ENCODE measurements at regions not wholly inside any gene's neighbourhood (a gene's known extent, or its start where the extent isn't known, plus 50 kb on each side); places are given as distances from the start of the nearest gene placed in this dataset.

DNA sequence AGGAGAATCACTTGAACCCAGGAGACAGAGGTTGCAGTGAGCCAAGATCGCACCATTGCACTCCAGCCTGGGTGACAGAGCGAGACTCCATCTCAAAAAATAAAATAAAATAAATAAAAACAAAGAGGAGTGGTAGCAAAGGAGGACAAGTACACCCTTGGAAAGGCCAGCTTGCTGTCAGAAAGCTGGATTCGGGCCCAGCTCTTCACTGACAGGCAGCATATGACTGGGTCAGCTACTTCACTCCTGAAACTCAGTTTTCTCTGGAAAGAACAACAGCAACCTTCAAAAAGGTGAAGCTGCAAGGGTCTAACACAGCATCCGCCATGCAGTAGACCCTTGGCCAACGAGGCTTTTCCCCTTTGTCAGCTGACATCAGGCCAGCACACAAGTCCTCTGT is 156.0 kb upstream of the TIAM1 start:
- no peak for DNase-seq (ENCODE audit: low spot score)

DNA sequence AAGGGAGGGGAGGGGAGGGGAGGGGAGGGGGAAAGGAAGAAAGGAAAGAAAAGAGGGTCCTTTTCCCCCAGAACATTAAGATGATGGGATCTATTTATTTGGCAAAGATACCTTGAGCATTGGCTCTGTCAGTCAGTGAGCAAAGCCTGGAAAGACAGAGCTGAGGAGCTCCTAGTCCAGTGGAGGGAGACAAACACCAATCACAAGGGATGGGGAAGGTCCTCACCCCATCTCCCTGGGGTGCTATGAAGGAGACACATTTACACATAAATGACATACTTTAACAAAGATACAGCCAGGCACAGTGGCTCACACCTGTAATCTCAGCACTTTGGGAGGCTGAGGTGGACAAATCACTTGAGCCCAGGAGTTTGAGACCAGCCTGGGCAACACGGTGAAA is 154.9 kb upstream of the TIAM1 start:
- no peak for DNase-seq (ENCODE audit: low spot score)

DNA sequence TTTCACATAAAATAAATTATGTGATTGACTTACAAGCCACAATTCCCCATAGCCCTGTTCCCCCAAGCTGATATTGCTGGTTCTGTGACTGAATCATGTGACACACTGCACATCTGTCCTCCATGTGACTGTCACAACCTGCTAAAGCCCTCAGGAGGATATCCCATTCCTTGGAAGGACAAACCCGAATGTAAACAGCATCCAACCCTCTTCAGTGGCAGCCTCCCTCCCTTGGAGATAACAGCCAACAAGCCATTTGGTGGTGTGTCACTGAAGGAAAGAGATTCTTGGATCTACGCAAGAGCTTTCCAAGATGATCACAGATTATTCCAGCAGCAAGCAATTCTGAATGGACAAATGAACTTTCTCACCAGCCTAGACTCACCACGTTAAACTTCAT is 153.9 kb upstream of the TIAM1 start:
- no peak for DNase-seq (ENCODE audit: low spot score)

DNA sequence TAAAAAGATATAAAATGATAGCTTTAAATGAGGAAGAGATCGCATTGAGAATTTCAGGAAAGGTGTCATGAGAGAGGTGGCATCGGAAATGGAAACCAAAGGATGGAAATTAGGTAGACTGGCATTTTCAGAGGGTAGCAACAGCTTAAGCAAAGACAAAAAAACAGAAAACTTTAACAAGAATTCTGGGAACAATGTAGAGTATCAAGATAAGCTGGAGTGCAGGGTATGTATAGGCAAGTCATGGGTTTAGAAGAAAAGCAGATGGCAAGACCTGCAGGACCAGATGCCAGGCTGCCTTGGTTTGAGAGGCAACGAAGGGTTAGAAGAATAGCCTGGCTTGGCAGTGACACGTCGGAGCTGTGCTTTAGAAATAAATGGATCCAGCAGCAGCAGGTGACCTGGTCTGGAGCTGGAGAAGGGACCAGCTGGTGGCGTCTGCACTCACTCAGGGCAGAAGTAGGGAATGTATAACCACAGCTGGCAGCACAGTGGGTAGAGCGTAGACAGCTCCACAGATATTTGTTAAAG is 149.4 kb upstream of the TIAM1 start:
- DNase-seq (ENCODE audit: low spot score) = no peak

DNA sequence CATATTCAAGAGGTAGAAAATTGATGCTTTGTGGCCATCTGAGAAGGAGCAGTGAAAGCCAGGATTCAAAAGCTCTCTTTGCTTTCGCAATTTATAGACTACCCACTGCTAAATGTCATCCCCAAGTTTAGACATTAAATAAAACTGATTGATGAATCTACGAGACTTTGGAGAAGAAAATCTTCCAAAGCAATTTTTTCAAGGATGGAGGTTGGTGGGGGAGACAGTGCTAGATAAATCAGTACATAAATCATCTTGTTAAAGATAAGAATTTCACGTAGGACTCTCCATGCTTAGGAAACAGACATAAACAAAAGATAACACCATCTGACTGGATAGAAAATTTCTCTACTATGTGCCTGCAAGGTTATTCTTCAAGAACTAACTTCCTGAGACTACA is 147.6 kb upstream of the TIAM1 start:
- DNase-seq (ENCODE audit: low spot score) = no peak

DNA sequence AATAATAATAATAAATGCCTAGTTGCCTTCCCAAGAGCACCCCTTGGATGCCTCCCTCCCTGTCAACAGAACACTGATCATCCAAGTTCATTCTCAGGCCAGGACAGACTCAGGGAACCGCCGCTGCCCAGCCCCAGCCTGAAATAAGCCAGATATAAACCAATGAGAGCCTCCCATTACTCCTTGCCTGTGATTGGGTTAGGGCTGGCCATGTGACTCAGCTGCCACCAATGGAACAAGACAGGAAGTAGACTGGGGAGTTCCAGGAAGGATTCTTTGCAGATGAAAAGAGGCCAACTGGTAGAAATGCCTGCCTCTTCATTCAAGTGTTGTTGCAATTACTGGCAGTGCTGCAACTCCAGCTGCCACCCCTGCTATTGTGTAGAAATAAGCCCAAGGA is 146.4 kb upstream of the TIAM1 start:
- no peak for DNase-seq (ENCODE audit: low spot score)

DNA sequence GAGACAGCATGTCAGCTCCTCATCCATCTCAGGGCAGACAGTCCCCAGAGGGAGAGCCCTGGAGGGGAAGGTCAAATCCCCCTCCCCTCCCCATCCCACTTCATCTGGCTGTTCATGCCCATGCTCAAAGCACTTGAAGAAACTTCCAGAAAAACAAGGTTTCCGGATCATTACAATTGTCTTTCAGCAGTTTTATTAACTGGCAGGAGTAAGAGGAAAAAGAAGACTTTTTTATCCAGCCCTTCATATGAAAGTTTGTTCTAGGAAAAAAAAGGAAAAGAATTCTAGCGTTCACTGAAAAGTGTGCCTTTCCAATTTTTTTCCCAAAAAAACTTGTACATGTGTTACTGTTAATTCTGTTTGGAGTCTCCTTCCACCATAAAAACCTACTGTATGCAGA is 145.7 kb upstream of the TIAM1 start:
- no peak for DNase-seq (ENCODE audit: low spot score)

DNA sequence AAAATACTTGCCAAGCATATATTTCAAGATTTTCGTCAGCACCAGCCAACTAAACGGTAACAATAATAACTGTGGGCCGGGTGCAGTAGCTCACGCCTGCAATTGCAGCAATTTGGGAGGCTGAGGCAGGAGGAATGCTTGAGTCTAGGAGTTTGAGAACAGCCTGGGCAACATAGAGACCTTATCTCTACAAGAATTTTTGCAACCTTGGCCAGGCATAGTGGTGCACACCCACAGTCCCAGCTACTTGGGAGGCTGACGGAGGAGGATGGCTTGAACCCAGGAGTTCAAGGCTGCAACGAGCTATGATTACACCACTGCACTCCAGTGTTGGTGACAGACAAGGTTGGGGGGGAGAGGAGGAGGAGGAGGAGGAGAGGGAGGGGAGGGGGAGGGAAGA is 145.0 kb upstream of the TIAM1 start:
- DNase-seq (ENCODE audit: low spot score) = no peak

DNA sequence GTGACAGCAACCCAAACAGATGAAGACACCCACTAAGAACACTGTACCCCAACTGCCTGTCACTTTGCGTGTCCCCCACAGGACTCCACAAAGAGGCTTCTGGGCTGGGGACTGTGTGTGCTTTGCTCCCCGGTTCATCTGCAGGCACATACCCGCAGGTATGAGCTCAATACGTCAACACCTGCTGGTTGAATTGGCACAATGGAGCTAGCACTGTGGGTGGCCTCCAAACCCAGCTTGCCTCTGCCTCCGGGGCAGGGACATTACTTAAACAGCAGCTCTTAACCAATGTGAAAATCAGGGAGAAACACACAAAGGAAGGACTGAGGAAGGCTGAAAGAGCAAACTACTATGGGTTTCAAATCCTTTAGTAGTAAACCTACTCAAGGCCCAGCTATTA is 140.2 kb upstream of the TIAM1 start:
- no peak for DNase-seq (ENCODE audit: low spot score)

DNA sequence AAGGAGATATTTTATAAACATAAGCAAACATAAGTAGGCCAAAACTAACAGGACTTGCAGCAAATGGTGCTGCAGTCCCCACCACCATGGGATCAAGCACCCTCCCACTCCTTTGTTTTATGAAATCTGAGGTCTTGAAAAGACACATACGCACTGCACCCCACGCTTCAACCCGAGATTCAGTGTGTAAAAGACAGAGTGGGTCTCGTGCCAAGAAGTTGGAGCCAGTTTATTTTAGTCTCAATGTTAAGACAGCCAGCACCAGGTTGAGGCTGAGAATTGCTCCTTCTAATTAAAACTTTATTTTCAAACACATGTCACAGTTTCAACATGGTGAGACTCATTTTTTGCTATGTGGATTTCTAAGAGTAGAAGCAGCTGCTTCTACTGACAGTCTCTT is 139.1 kb upstream of the TIAM1 start:
- no peak for DNase-seq (ENCODE audit: low spot score)

DNA sequence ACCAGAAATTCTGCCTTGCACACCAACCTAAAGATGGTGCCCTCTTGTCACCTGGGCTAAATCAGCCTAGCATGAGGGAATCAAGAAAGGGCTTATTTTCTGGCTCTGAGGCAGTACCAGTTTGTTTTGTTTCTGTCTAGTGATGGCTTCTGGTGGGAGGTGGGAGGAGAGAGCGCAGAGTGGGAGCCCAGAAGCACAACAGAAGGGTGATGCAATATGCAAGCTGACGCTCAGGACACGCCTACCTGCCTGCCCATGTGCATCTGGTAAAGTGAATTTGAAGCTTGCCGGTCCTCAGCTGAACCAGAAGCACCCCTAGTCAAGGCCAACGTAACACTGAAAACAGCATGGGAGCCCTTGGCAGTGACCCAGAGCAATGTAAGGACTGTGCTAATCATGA is 138.4 kb upstream of the TIAM1 start:
- no peak for DNase-seq (ENCODE audit: low spot score)

DNA sequence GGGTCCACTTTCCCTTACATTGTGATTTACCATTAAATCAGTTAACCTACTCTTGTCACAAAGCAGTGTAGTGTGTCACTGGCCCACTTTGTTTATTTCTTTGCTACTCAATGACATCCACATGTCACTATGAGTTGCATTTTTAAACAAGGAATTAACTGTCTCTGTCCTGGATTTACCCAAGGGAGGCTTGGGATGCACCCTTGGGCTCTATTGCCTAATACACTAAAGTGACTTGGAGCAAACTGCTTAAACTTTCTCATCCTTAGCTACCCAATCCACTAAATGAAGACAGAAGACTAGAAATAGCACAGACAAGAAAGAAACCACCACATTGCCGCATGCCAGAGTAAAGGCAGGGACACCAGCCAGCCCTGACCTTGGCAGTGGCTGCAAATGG is 136.2 kb upstream of the TIAM1 start:
- DNase-seq (ENCODE audit: low spot score) = no peak

DNA sequence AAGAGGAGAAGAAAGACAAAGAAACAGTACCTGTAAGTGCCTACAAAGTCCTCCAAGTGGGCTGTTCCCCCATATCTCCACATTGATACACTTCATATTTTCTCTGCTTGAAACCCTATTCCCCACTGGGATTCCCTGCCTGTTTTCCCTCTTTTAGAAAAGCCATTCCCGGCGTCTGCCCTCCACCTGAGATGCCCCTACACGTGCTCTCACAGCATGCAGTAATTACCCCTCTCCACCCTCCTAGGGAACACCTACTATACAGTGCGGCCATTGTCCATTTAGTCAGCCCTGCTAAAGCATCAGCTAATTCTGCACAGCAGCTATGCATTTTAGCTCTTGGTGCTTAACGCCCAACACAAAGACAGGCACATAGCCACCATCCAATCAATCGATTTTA is 135.7 kb upstream of the TIAM1 start:
- DNase-seq (ENCODE audit: low spot score) = no peak

DNA sequence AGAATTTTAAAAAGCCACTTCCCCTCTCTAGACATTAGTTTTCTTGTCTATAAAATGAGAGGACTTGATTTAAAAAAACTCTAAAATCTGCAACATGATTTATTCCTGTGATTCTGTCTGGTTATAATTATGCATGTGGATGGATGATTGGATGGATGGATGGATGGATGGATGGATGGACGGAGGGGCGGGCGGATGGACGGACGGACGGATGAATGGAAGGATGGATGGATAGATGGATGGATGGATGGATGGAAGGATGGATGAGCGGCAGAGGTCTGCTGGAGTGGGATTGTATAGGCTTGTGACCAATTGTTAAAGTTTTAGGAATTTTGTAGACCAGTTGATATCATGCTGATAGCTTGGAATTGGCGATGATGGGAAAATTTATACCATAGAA is 135.2 kb upstream of the TIAM1 start:
- no peak for DNase-seq (ENCODE audit: low spot score)

DNA sequence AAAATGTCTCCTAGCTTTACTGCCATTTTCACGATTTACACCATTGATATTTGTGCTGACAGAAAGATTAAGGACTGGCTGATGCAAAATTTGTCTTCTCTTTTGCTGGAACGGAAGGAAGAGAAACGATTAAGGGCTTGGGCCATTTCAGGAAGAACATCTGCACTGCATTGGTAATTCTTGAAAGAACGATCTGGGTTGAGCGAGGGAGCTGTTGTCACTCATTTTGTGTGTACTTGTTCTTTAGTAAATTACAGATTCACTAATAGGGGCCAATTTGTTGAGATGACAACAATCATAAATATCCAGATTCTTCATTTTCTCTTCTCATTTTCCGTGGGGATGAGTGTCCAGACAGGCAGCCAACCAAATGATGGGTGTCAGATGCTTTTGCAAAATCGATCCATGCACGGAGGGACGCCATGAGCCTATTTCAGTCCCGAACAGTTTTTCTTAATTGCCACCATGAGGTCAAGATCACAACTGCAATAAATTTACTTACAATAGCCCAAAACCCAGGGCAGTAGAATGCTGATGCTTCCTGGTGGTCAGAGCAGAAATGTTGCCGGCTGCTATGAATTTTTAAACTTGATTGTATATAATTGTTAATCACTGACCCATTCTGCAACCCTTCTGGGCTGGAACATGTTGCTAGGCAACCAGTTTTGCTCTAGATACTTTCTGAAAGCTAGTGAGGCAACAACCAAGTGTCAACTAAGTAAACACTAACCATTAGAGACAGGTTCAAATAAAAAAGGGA is 132.4 kb upstream of the TIAM1 start:
- no peak for DNase-seq (ENCODE audit: low spot score)

DNA sequence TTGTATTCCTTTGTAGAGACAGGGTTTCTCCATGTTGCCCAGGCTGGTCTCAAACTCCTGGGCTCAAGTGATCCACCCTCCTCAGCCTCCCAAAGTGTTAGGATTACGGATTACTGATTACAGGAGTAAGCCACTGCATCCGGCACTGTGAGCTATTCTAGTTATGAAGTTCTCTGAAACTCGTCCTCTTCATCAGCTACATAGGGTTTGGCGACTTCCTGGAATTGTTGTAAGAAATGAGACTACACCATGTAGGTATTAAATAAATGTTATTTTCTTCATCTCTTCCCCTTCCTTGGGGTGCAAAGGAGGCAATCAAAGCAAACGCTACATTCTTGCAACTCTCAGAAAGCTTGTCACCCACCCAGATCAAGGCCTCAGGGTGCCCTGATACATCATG is 131.2 kb upstream of the TIAM1 start:
- no peak for DNase-seq (ENCODE audit: low spot score)

DNA sequence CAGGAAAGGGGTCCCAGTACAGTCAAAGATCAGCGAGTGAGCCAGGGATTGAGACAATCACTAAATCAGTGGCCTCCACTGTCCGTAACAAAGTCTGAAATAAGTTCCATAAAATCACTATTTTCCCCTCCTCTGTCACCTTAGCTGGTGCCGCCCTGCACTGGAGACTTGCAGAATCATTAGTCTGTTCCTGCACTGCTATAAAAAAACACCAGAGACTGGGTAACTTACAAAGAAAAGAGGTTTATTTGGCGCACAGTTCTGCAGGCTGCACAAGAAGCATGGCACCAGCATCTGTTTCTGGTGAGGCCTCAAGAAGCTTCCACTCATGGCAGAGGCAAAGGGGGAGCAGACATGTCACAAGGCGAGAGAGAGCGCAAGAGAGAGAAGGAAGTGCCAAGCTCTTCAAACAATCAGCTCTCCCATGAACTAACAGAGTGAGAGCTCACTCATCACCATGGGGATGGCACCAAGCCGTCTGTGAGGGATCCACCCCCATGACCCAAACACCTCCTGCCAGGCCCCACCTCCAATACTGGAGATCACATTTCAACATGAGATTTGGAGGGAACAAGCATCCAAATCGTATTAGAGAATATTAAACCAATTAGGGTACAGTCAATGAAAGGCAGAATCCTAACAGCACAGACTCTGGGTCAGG is 129.8 kb upstream of the TIAM1 start:
- DNase-seq (ENCODE audit: low spot score) = no peak

DNA sequence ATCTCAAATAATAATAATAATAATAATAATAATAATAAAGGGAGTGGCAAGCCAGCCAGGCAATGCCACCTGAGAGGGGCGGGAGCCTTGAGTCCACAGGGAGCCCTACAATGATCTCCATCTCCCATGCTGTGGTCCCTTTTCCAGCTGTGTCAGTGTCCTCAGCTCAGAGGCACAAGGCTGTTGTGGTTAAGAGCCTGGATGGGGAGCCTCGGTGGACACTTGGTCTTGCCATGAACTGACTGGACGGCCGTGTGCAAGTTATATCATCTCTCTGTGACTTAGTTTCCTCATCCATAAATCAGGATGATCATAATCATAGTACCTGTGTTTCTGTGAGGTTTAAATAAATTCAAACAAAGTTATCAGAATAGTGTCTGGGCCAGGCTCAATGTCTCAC is 127.8 kb upstream of the TIAM1 start:
- no peak for DNase-seq (ENCODE audit: low spot score)

DNA sequence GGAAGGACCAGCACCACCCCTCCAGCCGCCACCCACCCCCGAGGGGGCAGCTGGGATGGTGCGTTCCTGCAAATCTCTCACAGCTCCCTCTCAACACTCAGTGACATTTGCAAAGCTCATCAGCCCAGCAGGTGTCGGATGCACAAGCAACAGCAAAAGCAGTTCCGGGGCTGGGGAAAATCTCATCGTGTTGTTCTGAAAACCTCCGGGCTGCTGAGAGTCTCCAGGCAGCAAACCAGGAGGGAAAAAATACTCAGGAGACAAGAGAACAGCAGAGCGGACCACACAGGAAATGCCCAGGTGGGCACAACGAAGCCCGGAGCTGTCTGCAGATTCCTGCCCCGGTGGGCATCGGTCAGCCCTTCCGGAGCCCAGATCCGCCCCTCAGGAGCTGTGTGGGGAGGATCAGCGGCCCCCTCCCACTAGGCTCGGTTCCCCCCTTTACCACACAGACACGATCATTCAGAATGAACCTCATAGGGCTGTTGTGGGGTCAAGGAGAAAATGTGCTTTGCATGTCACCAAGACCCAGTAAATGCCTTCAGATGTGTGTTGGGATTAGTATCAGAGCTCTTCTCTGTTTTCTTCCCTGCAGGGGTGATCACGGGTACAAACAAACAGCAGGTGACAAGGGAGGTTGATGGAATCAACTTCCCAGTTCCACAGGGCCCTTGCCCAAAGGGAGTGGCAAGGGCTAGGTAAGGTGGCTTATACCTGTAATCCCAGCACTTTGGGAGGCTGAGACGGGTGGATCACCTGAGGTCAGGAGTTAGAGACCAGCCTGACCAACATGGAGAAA is 127.0 kb upstream of the TIAM1 start:
- no peak for DNase-seq (ENCODE audit: low spot score)

DNA sequence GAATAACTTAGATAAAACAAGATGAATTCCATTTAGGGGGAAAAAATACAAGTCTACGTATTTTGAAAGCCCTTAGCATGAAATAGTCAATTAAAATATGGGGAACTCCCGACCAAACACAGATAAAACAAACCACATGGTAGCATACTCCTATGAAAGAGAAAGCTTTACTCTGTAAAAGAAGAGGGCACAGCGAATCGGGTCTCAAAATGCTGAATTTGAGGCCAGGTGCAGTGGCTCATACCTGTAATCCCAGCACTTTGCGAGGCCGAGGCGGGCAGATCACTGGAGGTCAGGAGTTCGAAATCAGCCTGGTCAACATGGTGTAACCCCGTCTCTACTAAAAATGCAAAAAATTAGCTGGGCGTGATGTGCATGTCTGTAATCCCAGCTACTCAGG is 116.9 kb upstream of the TIAM1 start:
- DNase-seq (ENCODE audit: low spot score) = no peak

DNA sequence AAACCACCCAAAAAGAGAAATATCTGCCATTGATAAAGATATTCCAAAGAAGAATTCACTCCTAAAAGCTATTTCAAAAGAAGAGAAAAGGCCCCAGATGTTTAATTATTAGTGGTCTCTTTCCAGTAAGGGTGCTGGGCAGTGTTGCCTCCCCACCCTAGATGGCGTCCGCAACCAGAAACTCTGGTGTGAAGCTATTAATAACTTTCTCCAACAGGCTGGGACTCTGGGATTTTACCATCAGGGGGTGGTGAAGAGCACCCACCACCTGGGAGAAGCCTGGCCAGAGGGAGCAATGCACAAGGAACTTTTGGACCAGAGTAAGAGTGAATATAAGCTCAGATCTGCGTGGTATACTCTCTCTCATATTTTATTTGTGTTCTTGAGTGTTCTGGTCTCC is 115.4 kb upstream of the TIAM1 start:
- no peak for DNase-seq (ENCODE audit: low spot score)

DNA sequence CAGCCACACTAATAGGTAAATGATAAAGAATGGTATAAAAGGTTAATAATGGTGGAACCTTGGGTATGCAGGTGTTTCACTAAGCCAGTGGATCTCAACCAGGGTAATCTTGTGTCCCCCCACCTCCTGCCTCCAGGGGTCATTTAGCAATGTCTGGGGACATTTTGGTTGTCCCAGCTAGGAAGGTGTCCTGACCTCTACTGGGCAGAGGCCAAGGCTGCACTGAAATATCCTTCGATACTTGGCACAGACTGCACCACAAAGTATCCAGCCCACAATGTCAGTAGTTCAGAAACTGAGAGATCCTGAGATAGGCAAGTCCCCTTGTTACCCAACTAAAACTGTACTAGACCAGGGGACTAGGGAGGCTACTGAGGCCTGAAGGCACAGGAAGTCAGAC is 113.6 kb upstream of the TIAM1 start:
- no peak for DNase-seq (ENCODE audit: low spot score)

DNA sequence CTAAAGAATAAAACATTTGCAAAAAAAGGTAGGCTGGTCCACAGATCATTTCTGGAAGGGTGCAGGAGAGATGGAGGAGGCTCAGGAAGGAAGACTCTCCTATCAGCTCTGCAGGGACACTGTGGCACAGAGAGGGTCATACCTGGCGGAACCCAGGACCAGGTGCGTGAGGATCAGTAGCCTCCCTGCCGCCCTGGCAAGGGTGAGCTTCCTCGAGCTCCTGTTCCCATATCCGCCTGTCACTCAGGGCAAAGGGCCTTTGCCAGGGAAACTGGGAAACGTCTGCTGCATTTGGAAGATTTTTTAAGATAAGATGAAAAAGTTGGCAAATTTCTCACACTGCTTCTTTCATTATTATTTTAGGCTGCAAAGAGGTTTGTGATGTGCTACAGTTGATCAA is 112.1 kb upstream of the TIAM1 start:
- no peak for DNase-seq (ENCODE audit: low spot score)

Data from kidney tubule cell (primary cell).